ENCODE measurements at regions not wholly inside any gene's neighbourhood (a gene's known extent, or its start where the extent isn't known, plus 50 kb on each side); places are given as distances from the start of the nearest gene placed in this dataset.

- DNase-seq, result no peak
- ATAC-seq, result no peak
- Histone ChIP-seq H3K4me3 (no peak overlapping the region), H3K27me3 (no peaks in the 10 kb centered on the region), H3K4me1 (no peaks in the 10 kb centered on the region), H3K27ac (no peak overlapping the region), H3K9me3 (no peaks in the 10 kb centered on the region), H3K36me3 (replicated peaks in 1 of 2; ENCODE audit: insufficient read depth in 1 of 2, low read depth in 2 of 2) (no peaks in the 10 kb centered on the region)
- TF ChIP-seq CTCF (IDR thresholded peaks at IDR 0.05) (no peak), POLR2A (IDR thresholded peaks at IDR 0.05) (no peak)
- 51 to 69% methylated on average over 2 of the region's 2 CpGs for WGBS, 2 donors
- intact Hi-C loops (cut with DNase I), result no loop called here
Measured at GRCh38 chr1:96076589-96076988, 645.0 kb upstream of the PTBP2 start.

- no peak for ATAC-seq
- 77 to 80% methylated on average over 1 of the region's 1 CpG for WGBS, 2 donors
- DNase-seq, result no peak
- Histone ChIP-seq H3K4me1 (no peaks in the 10 kb centered on the region), H3K36me3 (replicated peaks in 1 of 2; ENCODE audit: insufficient read depth in 1 of 2, low read depth in 2 of 2) (no peaks in the 10 kb centered on the region), H3K27me3 (no peaks in the 10 kb centered on the region), H3K4me3 (no peak overlapping the region), H3K9me3 (no peaks in the 10 kb centered on the region), H3K27ac (no peak overlapping the region)
- intact Hi-C loops (cut with DNase I), result no loop called here
- no peak for TF ChIP-seq CTCF (IDR thresholded peaks at IDR 0.05)
- no peak for TF ChIP-seq POLR2A (IDR thresholded peaks at IDR 0.05)
Measured at GRCh38 chr1:96079581-96079980, 642.0 kb upstream of the PTBP2 start.

GRCh38 chr1:96080925-96081324 lies 640.7 kb upstream of the PTBP2 start:
- WGBS, 2 donors, result 58 to 76% methylated on average over 5 of the region's 5 CpGs
- Histone ChIP-seq H3K36me3 (replicated peaks in 1 of 2; ENCODE audit: insufficient read depth in 1 of 2, low read depth in 2 of 2) (no peaks in the 10 kb centered on the region), H3K9me3 (no peaks in the 10 kb centered on the region), H3K4me3 (no peak overlapping the region), H3K27ac (no peak overlapping the region), H3K27me3 (no peaks in the 10 kb centered on the region), H3K4me1 (no peaks in the 10 kb centered on the region)
- no peak for DNase-seq
- intact Hi-C loops (cut with DNase I), result no loop called here
- no peak for ATAC-seq
- TF ChIP-seq POLR2A (IDR thresholded peaks at IDR 0.05), result no peak
- no peak for TF ChIP-seq CTCF (IDR thresholded peaks at IDR 0.05)

- DNase-seq, result no peak
- H3K9me3 ChIP-seq, result no peaks in the 10 kb centered on the region
- no peaks in the 10 kb centered on the region for H3K36me3 ChIP-seq (replicated peaks in 1 of 2; ENCODE audit: insufficient read depth in 1 of 2, low read depth in 2 of 2)
- no peak for TF ChIP-seq CTCF (IDR thresholded peaks at IDR 0.05)
- no peak for TF ChIP-seq POLR2A (IDR thresholded peaks at IDR 0.05)
- no peaks in the 10 kb centered on the region for H3K4me1 ChIP-seq
- intact Hi-C loops (cut with DNase I), result no loop called here
- H3K27ac ChIP-seq, result no peak overlapping the region
- H3K27me3 ChIP-seq, result no peaks in the 10 kb centered on the region
- no peak for ATAC-seq
- no peak overlapping the region for H3K4me3 ChIP-seq
- 29 to 36% methylated on average over 1 of the region's 1 CpG for WGBS, 2 donors
Measured at GRCh38 chr1:96087719-96088118, 633.9 kb upstream of the PTBP2 start.

GRCh38 chr1:96090134-96090533 lies 631.5 kb upstream of the PTBP2 start:
- Histone ChIP-seq H3K4me3 (no peak overlapping the region), H3K9me3 (no peaks in the 10 kb centered on the region), H3K27me3 (no peaks in the 10 kb centered on the region), H3K4me1 (no peaks in the 10 kb centered on the region), H3K27ac (no peak overlapping the region), H3K36me3 (replicated peaks in 1 of 2; ENCODE audit: insufficient read depth in 1 of 2, low read depth in 2 of 2) (no peaks in the 10 kb centered on the region)
- no peak for TF ChIP-seq CTCF (IDR thresholded peaks at IDR 0.05)
- no peak for TF ChIP-seq POLR2A (IDR thresholded peaks at IDR 0.05)
- ATAC-seq (no peak), DNase-seq (peak in 3 of 4 donors; percentile 5 to 22 (median 12))
- WGBS, 2 donors, result 18 to 29% methylated on average over 4 of the region's 4 CpGs
- intact Hi-C loops (cut with DNase I), result no loop called here
